NCI-H510A treated with DMSO at 0.1 percent for 48 hours (cell line): ENCODE measurements at regions not wholly inside any gene's neighbourhood (a gene's known extent, or its start where the extent isn't known, plus 50 kb on each side); places are given as distances from the start of the nearest gene placed in this dataset.

Experiments used
- DNase-seq: peaks from one replicate; lab custom pipeline; 2025; lab: John Stamatoyannopoulos, UW

DNA sequence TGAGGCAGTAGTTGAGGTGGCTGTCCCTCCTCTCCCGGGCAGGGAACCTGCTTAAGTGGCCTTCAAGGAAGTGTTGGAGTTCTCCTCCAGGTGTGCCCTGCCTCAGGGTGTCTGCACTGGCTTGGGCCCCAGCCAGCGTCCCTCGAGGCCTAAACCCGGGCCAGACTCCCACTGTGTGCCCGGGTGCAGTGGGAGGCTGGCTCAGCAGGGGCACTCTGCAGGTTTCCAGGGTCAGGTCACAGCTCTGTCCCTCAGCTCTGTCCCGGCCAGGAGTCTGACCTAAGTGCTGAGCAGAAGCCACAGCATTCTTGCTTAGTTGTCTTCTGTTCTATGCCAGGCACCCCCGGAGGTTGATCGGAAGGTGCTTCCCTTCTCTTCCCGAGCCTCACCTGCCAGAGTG lies 69.0 kb upstream of the OTOS start:
- DNase-seq: no peak

DNA sequence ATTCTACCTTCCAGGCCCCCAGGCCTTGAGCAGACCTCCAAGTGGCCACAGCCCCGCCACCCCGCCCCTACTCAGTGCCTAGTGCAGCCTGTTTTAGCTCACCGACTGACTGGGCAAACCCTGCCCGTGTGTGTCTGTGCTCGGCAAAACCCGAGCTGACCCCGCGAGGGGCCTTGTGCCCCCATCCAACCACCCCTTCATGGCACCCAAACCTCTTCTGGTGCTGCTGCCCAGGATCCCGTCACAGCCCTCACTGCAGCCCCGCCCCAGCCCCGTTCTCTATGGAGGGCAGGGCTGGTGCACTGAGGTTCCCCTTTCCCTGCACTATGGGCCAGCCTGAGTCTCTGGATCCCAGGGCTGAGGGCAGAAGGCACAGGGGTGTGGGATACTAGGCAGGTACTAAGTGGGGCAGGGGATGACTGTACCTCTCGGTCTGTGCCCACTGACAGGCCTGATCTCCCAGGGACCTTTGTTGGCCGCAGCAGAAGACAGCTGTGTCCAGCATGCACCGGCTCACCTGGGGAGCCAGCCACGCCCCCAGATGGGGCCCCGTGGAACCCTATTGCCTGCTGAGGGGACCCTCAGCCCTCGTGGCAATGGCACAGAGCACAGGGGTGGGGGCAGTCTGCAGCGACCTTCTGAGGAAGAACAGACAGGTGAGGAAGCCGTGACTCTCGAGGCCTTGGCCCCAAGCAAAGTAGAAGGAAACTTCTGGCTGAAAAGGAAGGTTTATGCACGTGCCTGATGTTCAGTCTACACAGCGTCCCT lies 69.9 kb upstream of the OTOS start:
- DNase-seq: no peak

DNA sequence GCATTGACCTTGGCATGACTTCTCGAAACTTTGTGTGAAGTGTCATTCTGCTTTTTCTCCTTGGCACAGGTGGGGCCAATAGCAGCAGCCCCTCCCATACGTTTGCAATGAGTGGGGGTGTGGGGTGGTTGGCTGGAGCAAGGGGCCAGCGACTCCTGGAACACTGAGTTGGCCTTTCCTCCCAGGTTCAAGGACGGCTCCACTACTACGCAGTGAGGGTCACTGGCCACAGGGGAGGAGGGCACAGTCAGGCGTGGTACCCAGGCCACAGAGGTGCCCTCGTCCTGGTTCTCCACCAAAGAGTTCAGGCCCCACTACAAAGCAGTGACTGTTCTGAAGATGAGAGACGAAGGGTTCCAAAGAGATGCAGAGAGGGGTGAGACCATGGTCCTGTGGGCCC lies 70.6 kb upstream of the OTOS start:
- DNase-seq: no peak

DNA sequence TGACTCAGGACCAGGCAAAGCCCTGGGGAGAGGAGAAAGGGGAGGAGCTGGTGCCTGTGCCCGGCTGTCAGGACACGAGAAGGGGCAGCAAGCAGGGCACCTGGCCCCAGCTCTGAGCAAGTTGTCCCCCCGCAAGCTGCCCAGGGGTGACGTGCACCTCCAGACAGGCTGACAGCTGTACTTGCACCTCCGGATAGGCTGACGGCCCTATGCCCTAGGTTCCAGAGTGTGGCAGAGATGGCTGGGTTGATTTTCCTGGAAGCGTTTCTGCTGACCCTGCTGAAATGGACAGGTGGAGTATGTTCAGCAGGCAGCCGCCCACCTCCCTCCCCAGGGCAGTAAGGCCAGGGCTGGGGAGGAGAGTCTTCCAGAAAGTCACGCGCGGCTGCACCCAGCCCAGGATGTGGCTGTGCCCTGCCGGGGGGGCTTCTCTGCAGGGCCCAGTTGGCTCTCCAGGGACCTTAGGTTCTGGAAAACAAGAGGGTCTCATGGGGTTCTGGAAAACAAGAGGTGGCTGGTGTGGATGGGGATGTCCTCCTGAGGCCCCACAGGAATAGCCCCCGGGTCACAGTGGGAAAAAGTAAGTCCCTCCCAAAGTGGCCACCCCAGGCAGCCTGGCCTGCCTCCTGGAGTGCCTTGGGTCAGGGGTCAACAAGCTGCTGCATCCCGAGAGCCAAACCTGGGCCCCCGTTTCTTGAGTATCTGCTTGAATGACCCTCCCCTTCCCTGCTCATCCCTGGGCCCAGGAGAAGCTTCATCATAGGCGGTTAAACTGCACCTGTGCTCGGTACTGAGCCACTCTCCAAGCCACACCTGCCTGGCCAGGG lies 71.4 kb upstream of the OTOS start:
- no peak for DNase-seq

DNA sequence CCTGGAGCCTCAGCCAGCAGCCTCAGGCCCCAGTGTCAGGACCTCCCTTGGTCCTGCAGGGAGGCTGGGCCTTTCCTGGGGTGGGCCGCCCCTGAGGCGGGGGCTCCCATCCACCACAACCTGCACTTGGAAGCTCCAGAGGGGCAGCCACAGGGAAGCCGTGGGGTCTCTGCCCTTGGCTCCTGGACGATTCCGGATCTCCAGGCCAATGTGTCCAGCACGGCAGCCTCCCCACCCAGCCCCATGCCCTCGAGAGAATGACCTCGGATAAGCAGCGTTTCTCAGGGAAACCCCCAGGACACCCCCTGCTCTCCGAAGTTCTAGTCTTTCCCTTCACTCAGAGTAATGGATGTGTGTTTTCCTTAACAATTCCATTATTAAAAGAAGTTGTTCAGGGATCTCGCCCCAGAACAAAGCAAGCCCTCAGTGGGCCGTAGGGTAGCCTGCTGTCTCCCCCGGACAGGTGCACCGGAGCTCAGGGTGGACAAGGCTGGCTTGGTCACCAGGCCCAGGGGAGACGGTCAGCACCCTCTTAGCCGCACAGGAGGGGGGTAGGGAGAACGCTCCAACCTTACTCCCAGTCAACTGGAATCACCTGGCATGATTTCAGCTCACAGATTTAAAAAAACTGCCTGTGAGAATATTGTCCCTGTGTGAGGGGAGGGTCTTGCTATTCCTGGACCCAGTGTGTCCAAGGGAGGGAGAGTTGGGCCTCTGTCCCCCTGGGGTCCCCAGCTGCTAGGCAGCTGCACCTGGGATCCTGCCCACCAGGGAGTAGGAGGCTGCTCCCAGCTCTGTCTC lies 72.2 kb upstream of the OTOS start:
- no peak for DNase-seq

DNA sequence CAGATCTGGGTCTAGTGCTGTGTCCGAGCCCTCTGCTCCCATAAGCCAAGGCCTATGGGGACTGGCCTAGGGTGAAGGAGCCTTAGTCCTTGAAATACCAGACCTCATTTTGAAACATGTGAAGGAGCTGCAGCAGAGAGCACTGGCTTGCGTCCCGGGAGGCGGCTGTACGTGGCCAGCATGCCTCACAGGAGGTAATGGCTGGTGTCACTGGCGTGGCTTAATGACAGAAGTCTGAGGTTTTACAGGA lies 72.7 kb upstream of the OTOS start:
- no peak for DNase-seq

DNA sequence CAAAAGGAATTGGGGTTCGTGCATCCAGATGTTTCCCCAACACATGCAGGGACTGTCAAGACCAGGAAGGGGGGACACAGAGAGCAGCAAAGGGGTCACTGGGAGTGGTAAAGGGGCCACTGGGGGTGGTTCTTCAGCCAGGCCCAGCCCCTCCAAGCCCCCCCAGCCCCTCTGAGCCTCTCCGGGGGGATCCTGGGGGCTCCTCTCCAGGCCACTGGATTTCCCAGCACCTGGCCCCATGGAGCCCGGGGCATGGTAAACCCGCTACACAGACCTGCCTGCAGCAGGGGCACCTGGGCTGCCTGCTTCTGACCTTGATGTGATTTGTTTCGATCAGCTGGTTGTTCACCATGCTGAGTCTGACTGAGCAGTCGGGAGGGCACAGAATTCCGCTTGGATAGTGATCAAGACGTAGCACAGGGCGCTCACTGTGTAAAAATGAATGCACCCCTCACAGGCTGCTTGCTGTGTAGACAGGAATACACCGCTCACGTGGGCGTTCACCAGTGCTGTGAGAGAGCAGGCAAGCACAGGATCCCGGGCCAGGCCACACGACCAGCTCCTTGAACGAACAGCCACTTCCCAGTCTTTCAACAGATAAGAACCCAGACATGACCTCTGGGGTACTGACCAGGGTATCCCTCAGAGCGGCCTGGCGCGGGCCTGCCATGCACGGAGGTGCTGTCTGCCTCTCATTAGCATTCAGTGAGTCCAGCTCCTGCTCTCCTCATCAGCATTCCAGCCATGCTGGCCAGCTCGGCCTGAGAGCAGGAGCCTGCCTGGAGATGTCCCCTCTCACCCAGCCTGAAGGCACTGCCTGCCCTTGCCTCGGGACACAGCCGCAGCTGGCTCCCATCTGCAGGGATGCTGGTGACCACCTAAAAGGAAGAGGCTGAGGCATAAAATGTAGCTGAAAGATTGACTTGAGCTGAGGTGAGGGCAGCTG lies 73.3 kb upstream of the OTOS start:
- DNase-seq: no peak

DNA sequence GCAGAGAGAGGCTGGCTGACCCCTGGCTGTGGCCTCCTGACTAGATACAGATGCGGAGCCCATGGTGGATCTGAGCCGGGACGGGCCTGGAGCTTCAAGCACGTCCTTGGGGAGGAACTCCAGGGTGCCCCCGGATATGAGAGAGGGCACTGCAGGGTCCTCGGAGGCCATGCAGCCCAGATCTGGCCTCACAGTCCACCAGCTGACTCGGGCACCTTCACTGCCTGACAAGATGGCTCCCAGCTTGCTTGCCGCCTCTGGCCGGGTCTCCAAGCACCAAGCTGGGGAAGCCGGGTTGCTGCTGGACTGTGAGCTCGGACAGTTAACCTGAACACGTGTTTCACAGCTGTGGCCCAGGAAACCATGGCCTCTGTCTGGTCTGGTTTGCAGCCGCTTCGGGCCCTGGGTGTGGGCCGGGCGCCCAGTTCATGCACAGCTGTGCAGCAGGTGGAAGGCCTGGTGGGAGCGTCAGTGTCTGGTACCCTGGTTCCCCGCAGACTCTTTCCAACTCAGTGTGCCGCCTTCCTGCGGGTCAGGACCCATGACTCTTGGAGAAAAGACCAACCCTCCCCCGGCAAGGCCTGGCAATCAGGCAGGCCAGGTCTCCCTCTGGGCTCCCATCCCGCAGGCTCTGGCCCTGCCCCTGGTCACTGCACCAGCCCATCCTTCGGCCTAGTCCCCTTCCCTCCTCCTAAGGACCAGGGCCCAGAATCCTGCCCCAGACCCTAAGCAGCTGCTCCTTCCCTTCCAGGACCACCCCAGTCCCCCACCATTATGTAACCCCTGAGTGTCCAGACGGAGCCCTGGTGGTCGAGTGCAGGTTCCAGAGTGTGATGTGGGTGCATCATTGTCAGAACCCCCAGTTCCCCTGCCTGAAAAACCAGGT lies 74.6 kb upstream of the OTOS start:
- no peak for DNase-seq

DNA sequence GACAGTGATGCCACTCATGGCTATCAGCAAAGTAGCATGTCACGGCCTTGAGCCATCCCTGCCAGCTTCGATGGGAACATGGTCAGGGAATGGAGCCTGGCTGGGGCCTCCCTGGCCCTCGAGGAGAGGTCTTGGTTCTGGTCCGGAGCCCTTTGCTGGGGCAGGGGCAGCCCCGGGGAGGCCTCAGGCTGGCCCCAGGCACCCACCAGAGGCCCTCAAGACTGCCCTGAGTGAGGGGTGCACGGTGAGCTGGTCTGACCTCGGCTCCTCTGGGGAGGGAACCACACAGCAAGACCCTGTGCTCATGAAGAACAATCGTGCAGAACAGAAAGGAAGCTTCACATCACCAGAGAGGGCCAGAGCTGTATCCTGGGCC lies 75.2 kb upstream of the OTOS start:
- DNase-seq: no peak

DNA sequence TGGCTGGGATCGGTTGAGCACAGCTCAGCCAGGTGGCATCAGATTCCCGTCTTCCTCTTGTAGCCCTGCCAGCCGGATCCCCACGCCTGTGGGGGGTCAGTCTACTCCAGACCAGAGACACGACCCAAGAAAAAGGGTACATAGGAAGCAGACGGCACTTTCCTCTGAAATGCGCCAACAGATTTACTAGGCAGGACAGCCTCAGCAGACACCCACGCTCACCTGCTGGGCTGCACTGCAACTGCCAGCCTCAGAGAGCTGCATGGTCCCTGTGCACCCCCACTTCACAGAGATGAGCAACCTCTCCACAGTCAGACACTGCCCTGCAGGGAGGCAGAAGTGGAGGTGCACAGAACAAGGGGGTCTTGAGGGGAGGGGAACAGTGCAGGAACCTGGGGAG lies 75.7 kb upstream of the OTOS start:
- no peak for DNase-seq

DNA sequence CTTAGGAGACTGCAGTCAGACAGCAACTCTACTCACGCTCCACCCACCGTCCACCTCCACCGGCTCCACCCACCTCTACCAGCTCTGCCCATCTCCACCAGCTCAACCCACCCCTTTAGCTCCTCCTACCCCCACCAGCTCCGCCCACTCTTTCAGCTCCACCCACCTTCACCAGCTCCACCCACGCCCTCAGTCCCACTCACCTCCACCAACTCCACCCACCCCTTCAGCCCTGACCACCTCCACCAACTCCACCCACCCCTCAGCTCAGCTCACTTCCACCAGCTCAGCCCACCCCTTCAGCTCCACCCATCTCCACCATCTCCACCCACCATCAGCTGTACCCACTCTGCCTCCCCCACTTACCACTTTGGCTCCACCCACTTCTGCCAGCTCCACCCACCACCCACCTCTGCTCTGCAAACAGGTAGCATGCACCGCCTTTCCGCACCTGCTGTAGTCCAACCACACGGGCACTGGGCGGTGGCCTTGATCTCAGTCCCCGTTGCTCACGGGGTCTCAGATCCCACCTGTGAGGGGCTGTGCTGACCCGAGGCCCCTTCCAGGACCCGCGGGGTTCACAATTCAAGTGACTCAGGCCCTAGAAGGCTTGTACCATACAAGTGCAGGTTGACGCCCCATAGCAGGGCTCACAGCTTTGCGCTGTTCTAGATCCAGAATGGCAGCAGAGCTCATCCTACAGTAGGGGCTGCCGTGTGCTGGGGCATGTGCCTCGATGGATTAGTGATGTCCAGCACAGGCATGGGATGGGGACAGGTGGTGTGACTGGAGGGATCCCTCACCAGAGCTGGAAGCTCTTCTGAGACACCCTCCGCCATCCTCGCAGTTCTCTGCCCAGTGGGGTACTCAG lies 77.2 kb upstream of the OTOS start:
- no peak for DNase-seq

DNA sequence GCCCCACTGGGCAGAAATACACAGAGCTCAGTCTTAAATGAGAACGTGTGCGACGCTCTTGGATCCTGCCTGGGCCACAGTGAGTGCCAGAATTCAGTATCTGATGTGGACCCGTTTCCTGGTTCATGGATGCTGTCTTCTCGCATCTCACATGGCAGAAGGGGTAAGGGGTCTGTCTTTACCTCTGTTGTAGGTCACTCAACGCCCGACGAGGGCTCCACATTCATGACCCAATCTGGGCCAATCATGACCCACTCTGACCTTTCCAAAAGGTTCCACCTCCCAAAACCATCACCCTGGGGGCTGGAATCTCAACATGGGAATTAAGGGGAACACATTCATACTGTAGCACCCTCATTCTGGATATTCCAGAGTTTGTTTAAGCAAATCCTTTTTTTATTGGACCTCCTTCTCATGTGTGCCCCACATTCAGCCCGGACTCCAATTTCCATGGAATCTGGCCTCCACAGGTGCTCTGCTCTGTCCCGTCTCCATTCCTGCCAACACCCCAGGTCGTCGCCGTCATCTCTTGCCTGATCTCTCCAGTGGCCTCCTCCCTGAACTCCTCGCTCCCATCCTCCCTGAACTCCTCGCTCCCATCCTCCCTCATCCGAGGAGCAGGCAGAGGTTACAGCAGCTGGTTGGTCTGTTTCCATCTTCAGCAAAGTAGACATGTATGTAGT lies 78.9 kb upstream of the OTOS start:
- DNase-seq: no peak

DNA sequence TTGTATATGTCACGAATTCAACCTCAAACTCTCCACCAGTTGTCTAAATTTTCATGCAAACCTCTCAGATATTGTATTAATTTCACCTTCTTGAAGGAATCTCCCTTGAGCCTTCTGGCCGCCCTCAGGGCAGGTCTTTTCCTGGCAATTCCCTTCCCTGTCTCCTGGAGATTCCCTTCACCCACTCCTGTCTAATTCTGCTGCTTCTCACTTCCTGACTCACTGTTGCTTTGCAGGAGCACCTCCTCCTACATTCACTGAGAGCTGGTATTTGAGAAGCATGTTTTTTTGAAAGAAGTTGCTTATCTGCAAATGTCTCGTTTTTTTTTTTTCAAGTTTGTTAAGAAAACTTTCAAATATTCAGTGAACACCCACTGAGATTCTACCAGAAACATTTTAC lies 79.9 kb upstream of the OTOS start:
- no peak for DNase-seq

DNA sequence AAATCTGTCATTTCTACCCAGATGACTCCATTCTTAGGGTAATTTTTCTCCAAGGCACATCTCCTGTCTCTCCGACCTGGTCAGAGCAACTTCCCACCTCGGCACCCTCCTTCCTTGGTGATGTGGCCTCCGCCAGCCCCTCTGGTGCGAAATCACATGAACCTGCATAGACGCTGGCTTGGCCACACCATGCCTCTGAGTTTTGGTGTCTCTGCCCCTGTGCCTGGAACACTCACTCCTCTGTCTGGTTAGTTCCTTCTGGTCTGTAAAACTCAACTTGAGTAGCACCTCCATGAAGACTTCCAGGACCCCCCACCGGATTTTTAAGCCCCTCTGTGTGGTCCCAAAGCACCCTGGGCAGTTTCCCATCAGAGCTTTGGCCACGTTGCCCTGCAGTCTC lies 83.2 kb upstream of the OTOS start:
- DNase-seq: no peak

DNA sequence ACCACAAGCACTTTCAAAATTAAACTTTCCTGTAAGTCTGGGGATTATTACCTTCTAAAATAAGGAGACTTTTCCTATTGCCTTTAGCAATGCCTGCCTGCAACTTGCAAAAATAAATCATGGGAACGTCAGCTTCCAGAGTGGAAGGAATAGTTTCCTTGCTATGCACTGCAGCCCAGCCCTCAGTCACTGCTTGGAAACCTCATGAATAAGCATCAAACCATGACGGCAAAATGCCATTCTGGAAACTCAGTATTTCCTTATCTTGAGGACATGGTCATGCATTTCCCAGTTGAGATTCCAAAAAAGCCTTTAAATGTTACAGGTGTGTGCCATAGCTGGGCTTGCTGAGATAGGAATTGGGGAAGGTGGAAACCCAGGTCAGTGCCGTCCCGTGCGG lies 84.2 kb upstream of the OTOS start:
- DNase-seq: no peak

DNA sequence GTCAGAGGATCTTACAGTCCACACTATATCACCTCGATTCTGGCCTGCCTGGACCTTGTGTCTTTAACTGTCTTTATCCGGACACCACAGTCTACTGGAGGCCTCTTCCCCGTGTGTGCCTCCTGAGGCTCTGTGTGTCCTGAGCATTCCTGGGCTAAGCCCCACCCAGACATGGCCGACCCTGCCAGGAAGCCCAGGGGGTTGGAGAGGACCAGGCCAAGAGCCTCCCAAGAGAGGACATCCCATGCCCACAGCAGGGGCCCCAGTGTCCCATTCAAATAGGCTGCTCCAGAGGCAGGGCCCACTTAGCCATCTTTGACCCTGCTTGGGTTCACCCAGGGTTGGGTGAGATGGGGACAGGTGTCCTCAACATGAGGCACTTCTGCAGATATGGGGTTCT lies 84.7 kb upstream of the OTOS start:
- no peak for DNase-seq

DNA sequence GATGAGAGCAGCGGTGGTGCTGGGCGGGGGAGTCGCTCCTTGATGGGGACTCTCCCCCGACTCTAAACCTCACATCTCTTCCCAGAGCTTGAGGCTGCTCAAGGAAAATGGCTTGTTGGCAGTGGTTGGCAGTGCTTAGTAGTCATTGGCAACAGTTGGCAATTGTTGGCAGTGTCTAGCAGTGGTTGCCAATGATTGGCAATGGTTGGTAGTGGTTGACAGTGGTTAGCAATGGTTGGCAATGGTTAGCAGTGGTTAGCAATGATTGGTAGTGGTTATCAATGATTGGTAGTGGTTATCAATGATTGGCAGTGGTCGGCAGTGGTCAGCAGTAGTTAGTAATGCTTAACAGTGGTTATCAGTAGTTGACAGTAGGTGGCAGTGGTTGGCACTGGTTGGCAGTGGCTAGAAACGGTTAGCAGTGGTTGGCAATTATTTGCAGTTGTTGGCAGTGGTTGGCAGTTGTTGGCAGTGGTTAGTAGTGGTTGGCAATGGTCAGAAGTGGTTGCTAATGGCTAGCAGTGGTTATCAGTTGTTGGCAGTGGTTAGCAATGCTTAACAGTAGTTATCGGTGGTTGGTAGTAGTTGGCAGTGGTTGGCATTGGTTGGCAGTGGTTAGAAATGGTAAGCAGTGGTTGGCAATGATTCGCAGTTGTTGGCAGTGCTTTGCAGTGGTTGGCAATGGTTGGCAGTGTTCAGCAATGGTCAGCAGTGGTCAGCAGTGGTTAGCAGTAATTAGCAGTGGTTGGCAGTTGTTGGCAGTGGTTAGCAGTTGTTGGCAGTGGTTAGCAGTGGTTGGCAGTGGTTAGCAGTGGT lies 85.4 kb upstream of the OTOS start:
- no peak for DNase-seq

DNA sequence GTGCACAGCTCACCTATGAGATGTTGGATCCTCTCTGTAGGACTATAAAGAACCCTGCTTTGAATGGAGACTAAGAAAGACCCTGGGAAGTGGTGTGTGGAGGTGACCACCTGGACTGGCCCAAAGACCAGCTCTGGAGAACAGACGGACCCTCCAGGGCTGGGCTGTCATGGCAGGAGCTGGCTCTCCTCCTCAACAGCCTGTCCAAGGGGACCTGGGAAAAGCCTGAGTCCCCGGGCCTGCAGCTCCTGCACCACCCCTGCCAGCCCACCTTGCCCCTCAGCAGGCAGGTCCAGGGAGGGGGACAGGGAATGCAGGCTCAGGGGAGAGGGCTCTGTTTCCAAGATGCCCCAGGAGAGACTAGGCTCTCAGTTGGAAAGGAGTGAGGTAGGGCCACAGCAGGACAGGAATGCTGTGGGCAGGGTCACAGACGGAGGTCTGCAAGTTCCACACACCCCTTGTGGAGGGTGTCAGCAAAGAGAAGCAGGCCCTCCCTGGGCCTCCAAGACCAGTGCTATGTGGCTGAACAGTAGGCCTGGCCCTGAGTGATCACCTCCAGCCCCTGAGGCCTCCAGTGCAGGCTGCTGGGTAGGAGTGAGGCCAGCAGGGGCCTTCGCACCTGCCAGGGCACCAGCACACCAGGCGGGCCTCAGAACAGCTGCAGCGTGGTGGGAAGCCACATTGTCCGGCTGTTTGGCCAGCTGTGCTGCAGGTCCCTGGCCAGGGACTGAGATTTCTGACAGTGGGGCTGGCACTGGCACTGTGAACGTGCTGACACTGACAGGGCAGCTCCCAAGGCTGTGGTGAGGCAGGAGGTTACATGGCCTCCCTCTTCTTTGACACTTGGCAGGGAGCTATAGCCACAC lies 86.4 kb upstream of the OTOS start:
- no peak for DNase-seq
